HEK293 (cell line): ENCODE measurements at regions not wholly inside any gene's neighbourhood (a gene's known extent, or its start where the extent isn't known, plus 50 kb on each side); places are given as distances from the start of the nearest gene placed in this dataset.

Source experiments
- CTCF ChIA-PET: fragments of 350-600 bp; formaldehyde crosslinking; extraction: SDS; loops from one replicate; lab custom pipeline; 2021; ENCODE audit warnings: antibody characterized with exemption; lab: Yijun Ruan, JAX
- POLR2A ChIA-PET: fragments of 300-600 bp; formaldehyde crosslinking; extraction: SDS; loops from one replicate; lab custom pipeline; 2020; ENCODE audit warnings: antibody characterized with exemption, inconsistent platforms; lab: Yijun Ruan, JAX
- H3K27ac ChIP-seq: fragments of 200-500 bp; sonication (Bioruptor generic); 2 replicates; pipeline ENCODE4 v1.5.1; 2014; ENCODE audit warnings: low read depth, low read length, control low read depth, inconsistent platforms; ENCODE audit errors: extremely low read depth
- H3K36me3 ChIP-seq, 2 experiments: fragments of 200-500 bp in 1 of 2; sonication (Bioruptor generic) in 1 of 2; 1 replicate in 1 of 2; 2 replicates in 1 of 2; pipeline ENCODE4 v1.5.1; 2014 to 2017; ENCODE audit warnings: inconsistent platforms in 2 of 2, low read length in 2 of 2; ENCODE audit not compliant: control insufficient read depth in 2 of 2, insufficient read depth in 1 of 2
- H3K4me1 ChIP-seq: fragments of 200-500 bp; sonication (Bioruptor generic); 2 replicates; pipeline ENCODE4 v1.5.1; 2014; ENCODE audit warnings: mild to moderate bottlenecking, low read length, inconsistent platforms; ENCODE audit not compliant: control insufficient read depth, insufficient read depth
- H3K4me3 ChIP-seq: 2 replicates; pipeline ENCODE4 v1.5.1; 2011; ENCODE audit warnings: low read depth, mild to moderate bottlenecking, control low read depth, low read length, moderate library complexity
- H3K9me3 ChIP-seq: fragments of 200-500 bp; sonication (Bioruptor generic); 2 replicates; pipeline ENCODE4 v1.5.1; 2014; ENCODE audit warnings: low read depth, low read length, inconsistent platforms; ENCODE audit not compliant: control insufficient read depth, insufficient read depth
- FEZF1 ChIP-seq: fragments of 450-650 bp; formaldehyde crosslinking; IDR thresholded peaks from 2 replicates; pipeline ENCODE4 v1.5.1; 2016; ENCODE audit warnings: missing biosample characterization, missing genetic modification characterization
- HOXC10 ChIP-seq: sonication (generic); formaldehyde crosslinking; IDR thresholded peaks from 2 replicates; pipeline ENCODE4 v1.8.1; 2023; ENCODE audit warnings: mild to moderate bottlenecking, missing genetic modification reagents
- KLF9 ChIP-seq: fragments of 450-650 bp; formaldehyde crosslinking; IDR thresholded peaks from 2 replicates; pipeline ENCODE4 v1.5.1; 2016; ENCODE audit warnings: missing biosample characterization, missing genetic modification characterization, low read depth
- SALL2 ChIP-seq: fragments of 450-650 bp; formaldehyde crosslinking; IDR thresholded peaks from 2 replicates; pipeline ENCODE4 v1.5.0; 2017; ENCODE audit warnings: missing biosample characterization, mild to moderate bottlenecking, missing genetic modification characterization, borderline replicate concordance
- SETDB1 ChIP-seq: IDR thresholded peaks from one replicate; pipeline ENCODE4 v1.6.1; 2017; ENCODE audit warnings: mild to moderate bottlenecking, low read length, moderate library complexity, mixed read lengths; ENCODE audit not compliant: insufficient read length
- YY1 ChIP-seq: fragments of 450-650 bp; formaldehyde crosslinking; IDR thresholded peaks from 2 replicates; pipeline ENCODE4 v1.5.1; 2018; ENCODE audit warnings: missing biosample characterization, missing genetic modification characterization
- ZBTB21 ChIP-seq: fragments of 450-650 bp; formaldehyde crosslinking; IDR thresholded peaks from 2 replicates; pipeline ENCODE4 v1.5.1; 2017; ENCODE audit warnings: missing biosample characterization, missing genetic modification characterization
- ZFHX2 ChIP-seq: fragments of 450-650 bp; formaldehyde crosslinking; conservative IDR thresholded peaks from 2 replicates; pipeline ENCODE4 v1.5.1; 2016; ENCODE audit warnings: missing biosample characterization, missing genetic modification characterization
- ZNF112 ChIP-seq: fragments of 450-650 bp; formaldehyde crosslinking; IDR thresholded peaks from 2 replicates; pipeline ENCODE4 v1.5.0; 2017; ENCODE audit warnings: missing biosample characterization, missing genetic modification characterization
- ZNF114 ChIP-seq: fragments of 450-650 bp; formaldehyde crosslinking; IDR thresholded peaks from 2 replicates; pipeline ENCODE4 v1.5.0; 2017; ENCODE audit warnings: missing biosample characterization, missing genetic modification characterization
- ZNF155 ChIP-seq: fragments of 450-650 bp; formaldehyde crosslinking; IDR thresholded peaks from 2 replicates; pipeline ENCODE4 v1.5.1; 2016; ENCODE audit warnings: missing biosample characterization, missing genetic modification characterization
- ZNF16 ChIP-seq: fragments of 450-650 bp; formaldehyde crosslinking; IDR thresholded peaks from 2 replicates; pipeline ENCODE4 v1.5.1; 2016; ENCODE audit warnings: low read depth, missing biosample characterization, missing genetic modification characterization
- ZNF391 ChIP-seq: fragments of 450-650 bp; formaldehyde crosslinking; IDR thresholded peaks from 2 replicates; pipeline ENCODE4 v1.5.1; 2016; ENCODE audit warnings: low read depth, missing biosample characterization, missing genetic modification characterization, borderline replicate concordance
- ZNF423 ChIP-seq: fragments of 450-650 bp; formaldehyde crosslinking; IDR thresholded peaks from 2 replicates; pipeline ENCODE4 v1.5.1; 2016; ENCODE audit warnings: missing biosample characterization, missing genetic modification characterization
- ZNF623 ChIP-seq: fragments of 450-650 bp; formaldehyde crosslinking; IDR thresholded peaks from 2 replicates; pipeline ENCODE4 v1.5.1; 2016; ENCODE audit warnings: missing biosample characterization, missing genetic modification characterization
- ZNF624 ChIP-seq: fragments of 450-650 bp; formaldehyde crosslinking; IDR thresholded peaks from 2 replicates; pipeline ENCODE4 v1.5.1; 2017; ENCODE audit warnings: missing biosample characterization, missing genetic modification characterization
- ZNF629 ChIP-seq: fragments of 450-650 bp; formaldehyde crosslinking; IDR thresholded peaks from 2 replicates; pipeline ENCODE4 v1.5.1; 2017; ENCODE audit warnings: missing biosample characterization, missing genetic modification characterization
- ZNF658 ChIP-seq: fragments of 450-650 bp; formaldehyde crosslinking; IDR thresholded peaks from 2 replicates; pipeline ENCODE4; 2016; ENCODE audit warnings: missing biosample characterization, missing genetic modification characterization
- ZNF777 ChIP-seq: fragments of 450-650 bp; formaldehyde crosslinking; IDR thresholded peaks from 2 replicates; pipeline ENCODE4 v1.5.1; 2017; ENCODE audit warnings: missing biosample characterization, missing genetic modification characterization, borderline replicate concordance
- TF ChIP-seq, protein P1 (sequence below): fragments of 450-650 bp; formaldehyde crosslinking; IDR thresholded peaks from 2 replicates; pipeline ENCODE4 v1.5.1; 2016; ENCODE audit warnings: missing biosample characterization, missing genetic modification characterization
- TF ChIP-seq, protein P2 (sequence below): fragments of 450-650 bp; formaldehyde crosslinking; IDR thresholded peaks from 2 replicates; pipeline ENCODE4 v1.5.1; 2016; ENCODE audit warnings: missing biosample characterization, missing genetic modification characterization
- TF ChIP-seq, protein P3 (sequence below): fragments of 450-650 bp; formaldehyde crosslinking; IDR thresholded peaks from 2 replicates; pipeline ENCODE4 v1.5.1; 2016; ENCODE audit warnings: missing biosample characterization, missing genetic modification characterization
- TF ChIP-seq, protein P4 (sequence below): fragments of 450-650 bp; formaldehyde crosslinking; IDR thresholded peaks from 2 replicates; pipeline ENCODE4 v1.5.1; 2017; ENCODE audit warnings: missing biosample characterization, missing genetic modification characterization
- TF ChIP-seq, protein P5 (sequence below): fragments of 450-650 bp; formaldehyde crosslinking; IDR thresholded peaks from 2 replicates; pipeline ENCODE4 v1.5.1; 2017; ENCODE audit warnings: missing biosample characterization, missing genetic modification characterization
- TF ChIP-seq, protein P6 (sequence below): fragments of 450-650 bp; formaldehyde crosslinking; IDR thresholded peaks from 2 replicates; pipeline ENCODE4 v1.5.1; 2016; ENCODE audit warnings: missing biosample characterization, missing genetic modification characterization
- TF ChIP-seq, protein P7 (sequence below): fragments of 450-650 bp; formaldehyde crosslinking; optimal IDR thresholded peaks from 2 replicates; pipeline ENCODE3; 2016; ENCODE audit warnings: missing biosample characterization, mild to moderate bottlenecking, missing genetic modification characterization

DNA sequence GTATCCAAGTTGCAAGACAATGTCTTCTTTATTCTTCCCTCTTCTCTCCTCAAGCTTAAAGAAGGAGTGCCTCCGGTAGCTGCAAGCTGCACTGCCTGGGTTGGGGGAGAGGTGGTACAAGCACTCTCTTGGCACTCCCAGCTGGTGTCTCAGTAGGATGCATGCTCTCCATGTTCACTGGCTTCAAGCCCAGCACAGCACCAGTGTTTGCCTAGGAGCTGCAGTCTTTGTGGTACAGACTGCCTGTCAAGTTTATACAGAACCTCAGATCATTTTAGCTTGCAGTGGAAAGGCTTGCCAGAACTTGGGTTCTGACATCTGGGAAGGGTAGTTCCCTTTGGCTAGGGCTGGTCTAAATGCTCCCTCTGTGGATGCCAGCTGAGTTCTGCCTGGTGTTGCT, 505.6 kb downstream of the MAN2A1 start (continued):
- TF ChIP-seq, protein P1, sequence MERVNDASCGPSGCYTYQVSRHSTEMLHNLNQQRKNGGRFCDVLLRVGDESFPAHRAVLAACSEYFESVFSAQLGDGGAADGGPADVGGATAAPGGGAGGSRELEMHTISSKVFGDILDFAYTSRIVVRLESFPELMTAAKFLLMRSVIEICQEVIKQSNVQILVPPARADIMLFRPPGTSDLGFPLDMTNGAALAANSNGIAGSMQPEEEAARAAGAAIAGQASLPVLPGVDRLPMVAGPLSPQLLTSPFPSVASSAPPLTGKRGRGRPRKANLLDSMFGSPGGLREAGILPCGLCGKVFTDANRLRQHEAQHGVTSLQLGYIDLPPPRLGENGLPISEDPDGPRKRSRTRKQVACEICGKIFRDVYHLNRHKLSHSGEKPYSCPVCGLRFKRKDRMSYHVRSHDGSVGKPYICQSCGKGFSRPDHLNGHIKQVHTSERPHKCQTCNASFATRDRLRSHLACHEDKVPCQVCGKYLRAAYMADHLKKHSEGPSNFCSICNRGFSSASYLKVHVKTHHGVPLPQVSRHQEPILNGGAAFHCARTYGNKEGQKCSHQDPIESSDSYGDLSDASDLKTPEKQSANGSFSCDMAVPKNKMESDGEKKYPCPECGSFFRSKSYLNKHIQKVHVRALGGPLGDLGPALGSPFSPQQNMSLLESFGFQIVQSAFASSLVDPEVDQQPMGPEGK (tag by site-specific recombination), result no peak
- TF ChIP-seq FEZF1 (tag by site-specific recombination) (no peak), ZNF624 (tag by site-specific recombination) (no peak), ZBTB21 (tag by site-specific recombination) (no peak), ZNF155 (no peak)
- TF ChIP-seq, protein P2, sequence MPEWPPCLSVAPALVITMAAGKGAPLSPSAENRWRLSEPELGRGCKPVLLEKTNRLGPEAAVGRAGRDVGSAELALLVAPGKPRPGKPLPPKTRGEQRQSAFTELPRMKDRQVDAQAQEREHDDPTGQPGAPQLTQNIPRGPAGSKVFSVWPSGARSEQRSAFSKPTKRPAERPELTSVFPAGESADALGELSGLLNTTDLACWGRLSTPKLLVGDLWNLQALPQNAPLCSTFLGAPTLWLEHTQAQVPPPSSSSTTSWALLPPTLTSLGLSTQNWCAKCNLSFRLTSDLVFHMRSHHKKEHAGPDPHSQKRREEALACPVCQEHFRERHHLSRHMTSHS (tag by site-specific recombination), result no peak
- TF ChIP-seq, protein P3, sequence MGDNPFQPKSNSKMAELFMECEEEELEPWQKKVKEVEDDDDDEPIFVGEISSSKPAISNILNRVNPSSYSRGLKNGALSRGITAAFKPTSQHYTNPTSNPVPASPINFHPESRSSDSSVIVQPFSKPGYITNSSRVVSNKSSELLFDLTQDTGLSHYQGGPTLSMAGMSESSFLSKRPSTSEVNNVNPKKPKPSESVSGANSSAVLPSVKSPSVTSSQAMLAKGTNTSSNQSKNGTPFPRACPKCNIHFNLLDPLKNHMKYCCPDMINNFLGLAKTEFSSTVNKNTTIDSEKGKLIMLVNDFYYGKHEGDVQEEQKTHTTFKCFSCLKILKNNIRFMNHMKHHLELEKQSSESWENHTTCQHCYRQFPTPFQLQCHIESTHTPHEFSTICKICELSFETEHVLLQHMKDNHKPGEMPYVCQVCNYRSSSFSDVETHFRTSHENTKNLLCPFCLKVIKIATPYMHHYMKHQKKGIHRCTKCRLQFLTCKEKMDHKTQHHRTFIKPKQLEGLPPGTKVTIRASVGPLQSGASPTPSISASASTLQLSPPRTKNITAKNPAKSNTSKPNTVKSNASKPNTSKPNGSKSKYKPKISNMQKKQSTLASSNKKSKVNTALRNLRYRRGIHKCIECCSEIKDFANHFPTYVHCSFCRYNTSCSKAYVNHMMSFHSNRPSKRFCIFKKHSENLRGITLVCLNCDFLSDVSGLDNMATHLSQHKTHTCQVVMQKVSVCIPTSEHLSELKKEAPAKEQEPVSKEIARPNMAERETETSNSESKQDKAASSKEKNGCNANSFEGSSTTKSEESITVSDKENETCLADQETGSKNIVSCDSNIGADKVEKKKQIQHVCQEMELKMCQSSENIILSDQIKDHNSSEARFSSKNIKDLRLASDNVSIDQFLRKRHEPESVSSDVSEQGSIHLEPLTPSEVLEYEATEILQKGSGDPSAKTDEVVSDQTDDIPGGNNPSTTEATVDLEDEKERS (tag by site-specific recombination), result no peak
- TF ChIP-seq, protein P4, sequence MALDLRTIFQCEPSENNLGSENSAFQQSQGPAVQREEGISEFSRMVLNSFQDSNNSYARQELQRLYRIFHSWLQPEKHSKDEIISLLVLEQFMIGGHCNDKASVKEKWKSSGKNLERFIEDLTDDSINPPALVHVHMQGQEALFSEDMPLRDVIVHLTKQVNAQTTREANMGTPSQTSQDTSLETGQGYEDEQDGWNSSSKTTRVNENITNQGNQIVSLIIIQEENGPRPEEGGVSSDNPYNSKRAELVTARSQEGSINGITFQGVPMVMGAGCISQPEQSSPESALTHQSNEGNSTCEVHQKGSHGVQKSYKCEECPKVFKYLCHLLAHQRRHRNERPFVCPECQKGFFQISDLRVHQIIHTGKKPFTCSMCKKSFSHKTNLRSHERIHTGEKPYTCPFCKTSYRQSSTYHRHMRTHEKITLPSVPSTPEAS (tag by site-specific recombination), result no peak
- TF ChIP-seq, protein P5, sequence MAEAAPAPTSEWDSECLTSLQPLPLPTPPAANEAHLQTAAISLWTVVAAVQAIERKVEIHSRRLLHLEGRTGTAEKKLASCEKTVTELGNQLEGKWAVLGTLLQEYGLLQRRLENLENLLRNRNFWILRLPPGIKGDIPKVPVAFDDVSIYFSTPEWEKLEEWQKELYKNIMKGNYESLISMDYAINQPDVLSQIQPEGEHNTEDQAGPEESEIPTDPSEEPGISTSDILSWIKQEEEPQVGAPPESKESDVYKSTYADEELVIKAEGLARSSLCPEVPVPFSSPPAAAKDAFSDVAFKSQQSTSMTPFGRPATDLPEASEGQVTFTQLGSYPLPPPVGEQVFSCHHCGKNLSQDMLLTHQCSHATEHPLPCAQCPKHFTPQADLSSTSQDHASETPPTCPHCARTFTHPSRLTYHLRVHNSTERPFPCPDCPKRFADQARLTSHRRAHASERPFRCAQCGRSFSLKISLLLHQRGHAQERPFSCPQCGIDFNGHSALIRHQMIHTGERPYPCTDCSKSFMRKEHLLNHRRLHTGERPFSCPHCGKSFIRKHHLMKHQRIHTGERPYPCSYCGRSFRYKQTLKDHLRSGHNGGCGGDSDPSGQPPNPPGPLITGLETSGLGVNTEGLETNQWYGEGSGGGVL (tag by site-specific recombination), result no peak

DNA sequence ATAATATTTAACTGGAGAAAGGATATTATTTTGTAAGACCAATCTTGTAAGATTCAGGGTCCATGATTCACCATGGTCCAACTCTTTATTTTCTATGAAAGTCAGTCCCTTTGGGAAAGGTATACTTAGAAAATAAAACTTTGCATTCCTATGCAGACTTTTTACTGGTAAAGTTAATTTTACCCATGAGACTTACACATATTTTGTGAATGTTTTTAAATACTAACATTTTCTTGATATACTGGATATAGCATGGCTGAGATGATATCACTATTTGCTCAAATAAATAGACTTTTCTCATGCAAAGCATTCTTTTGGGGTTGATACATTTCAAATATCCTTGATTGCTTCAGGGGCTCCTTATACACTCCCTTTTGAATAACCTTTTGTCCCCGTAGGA, 512.1 kb downstream of the MAN2A1 start:
- no peaks in the 10 kb centered on the region for H3K4me1 ChIP-seq
- CTCF ChIA-PET, result no interaction called here
- POLR2A ChIA-PET, result no interaction called here
- H3K9me3 ChIP-seq, result no peaks in the 10 kb centered on the region
- no peak overlapping the region for H3K4me3 ChIP-seq
- no peak overlapping the region for H3K27ac ChIP-seq
- H3K36me3 ChIP-seq, result no peaks in the 10 kb centered on the region
- TF ChIP-seq, protein P6, sequence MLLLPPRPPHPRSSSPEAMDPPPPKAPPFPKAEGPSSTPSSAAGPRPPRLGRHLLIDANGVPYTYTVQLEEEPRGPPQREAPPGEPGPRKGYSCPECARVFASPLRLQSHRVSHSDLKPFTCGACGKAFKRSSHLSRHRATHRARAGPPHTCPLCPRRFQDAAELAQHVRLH, result no peak
- TF ChIP-seq, protein P7, sequence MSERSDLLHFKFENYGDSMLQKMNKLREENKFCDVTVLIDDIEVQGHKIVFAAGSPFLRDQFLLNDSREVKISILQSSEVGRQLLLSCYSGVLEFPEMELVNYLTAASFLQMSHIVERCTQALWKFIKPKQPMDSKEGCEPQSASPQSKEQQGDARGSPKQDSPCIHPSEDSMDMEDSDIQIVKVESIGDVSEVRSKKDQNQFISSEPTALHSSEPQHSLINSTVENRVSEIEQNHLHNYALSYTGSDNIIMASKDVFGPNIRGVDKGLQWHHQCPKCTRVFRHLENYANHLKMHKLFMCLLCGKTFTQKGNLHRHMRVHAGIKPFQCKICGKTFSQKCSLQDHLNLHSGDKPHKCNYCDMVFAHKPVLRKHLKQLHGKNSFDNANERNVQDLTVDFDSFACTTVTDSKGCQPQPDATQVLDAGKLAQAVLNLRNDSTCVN (tag by site-specific recombination), result no peak
- TF ChIP-seq KLF9 (tag by site-specific recombination), result no peak
- no peak for TF ChIP-seq ZNF777 (tag by site-specific recombination)
- no peak for TF ChIP-seq ZNF629 (tag by site-specific recombination)
- no peak for TF ChIP-seq SALL2 (tag by site-specific recombination)
- no peak for TF ChIP-seq ZNF623 (tag by site-specific recombination)
- no peak for TF ChIP-seq ZNF391 (tag by site-specific recombination)
- TF ChIP-seq SETDB1, result no peak
- TF ChIP-seq ZNF16 (tag by site-specific recombination), result no peak
- TF ChIP-seq ZNF112 (tag by site-specific recombination), result no peak
- TF ChIP-seq ZNF423 (tag by site-specific recombination), result no peak
- TF ChIP-seq ZNF114 (tag by site-specific recombination), result no peak
- no peak for TF ChIP-seq HOXC10 (CRISPR knock-in tag)
- TF ChIP-seq ZFHX2 (tag by site-specific recombination), result no peak
- no peak for TF ChIP-seq ZNF658
- no peak for TF ChIP-seq YY1 (tag by site-specific recombination)
